ENCODE measurements at regions not wholly inside any gene's neighbourhood (a gene's known extent, or its start where the extent isn't known, plus 50 kb on each side); places are given as distances from the start of the nearest gene placed in this dataset.

DNA sequence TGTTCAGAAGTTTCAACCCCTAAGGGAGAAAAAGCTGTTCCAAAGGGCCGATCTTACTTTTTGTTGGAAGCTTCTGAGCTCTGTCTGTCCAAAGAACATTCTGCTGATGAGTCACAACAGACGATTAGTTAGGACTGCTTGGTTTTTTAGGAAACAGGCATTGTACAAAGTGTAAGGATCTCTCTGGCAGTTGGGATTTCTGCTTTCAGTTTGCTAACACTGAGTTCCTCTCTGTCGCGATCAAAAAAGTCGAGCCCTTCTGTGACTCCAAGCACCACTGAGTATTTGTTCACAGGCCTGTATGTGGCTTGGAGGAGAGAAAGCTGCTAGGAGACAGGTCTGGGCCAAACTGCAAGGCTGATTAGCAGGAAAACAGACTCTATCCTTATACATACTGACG, 91.8 kb upstream of the PFN2 start:
- TF ChIP-seq POLR2AphosphoS5 (IDR thresholded peaks at IDR 0.05) (no peak), POLR2A (IDR thresholded peaks at IDR 0.05) (no peak)
- TF ChIP-seq, protein P1, sequence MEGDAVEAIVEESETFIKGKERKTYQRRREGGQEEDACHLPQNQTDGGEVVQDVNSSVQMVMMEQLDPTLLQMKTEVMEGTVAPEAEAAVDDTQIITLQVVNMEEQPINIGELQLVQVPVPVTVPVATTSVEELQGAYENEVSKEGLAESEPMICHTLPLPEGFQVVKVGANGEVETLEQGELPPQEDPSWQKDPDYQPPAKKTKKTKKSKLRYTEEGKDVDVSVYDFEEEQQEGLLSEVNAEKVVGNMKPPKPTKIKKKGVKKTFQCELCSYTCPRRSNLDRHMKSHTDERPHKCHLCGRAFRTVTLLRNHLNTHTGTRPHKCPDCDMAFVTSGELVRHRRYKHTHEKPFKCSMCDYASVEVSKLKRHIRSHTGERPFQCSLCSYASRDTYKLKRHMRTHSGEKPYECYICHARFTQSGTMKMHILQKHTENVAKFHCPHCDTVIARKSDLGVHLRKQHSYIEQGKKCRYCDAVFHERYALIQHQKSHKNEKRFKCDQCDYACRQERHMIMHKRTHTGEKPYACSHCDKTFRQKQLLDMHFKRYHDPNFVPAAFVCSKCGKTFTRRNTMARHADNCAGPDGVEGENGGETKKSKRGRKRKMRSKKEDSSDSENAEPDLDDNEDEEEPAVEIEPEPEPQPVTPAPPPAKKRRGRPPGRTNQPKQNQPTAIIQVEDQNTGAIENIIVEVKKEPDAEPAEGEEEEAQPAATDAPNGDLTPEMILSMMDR (IDR thresholded peaks at IDR 0.05) = no peak
